ENCODE measurements at regions not wholly inside any gene's neighbourhood (a gene's known extent, or its start where the extent isn't known, plus 50 kb on each side); places are given as distances from the start of the nearest gene placed in this dataset.

- DNase-seq, result no peak
These were observed 70.1 kb downstream of the ZNF330 start for GRCh38 chr4:141290771-141291170.

- DNase-seq, result no peak
These were observed 73.6 kb downstream of the ZNF330 start for GRCh38 chr4:141294306-141294705.

- no peak for DNase-seq
These were observed 80.5 kb downstream of the ZNF330 start for GRCh38 chr4:141301216-141301615.

- DNase-seq, result no peak
These were observed 82.2 kb downstream of the ZNF330 start for GRCh38 chr4:141302924-141303323.

GRCh38 chr4:141304346-141304745 is 83.7 kb downstream of the ZNF330 start:
- no peak for DNase-seq

GRCh38 chr4:141306331-141306730 is 85.6 kb downstream of the ZNF330 start:
- no peak for DNase-seq

GRCh38 chr4:141307241-141307689 is 86.6 kb downstream of the ZNF330 start:
- DNase-seq, result peak; percentile 71 to 72

GRCh38 chr4:141309874-141310273 is 89.2 kb downstream of the ZNF330 start:
- no peak for DNase-seq

- DNase-seq, result no peak
These were observed 90.8 kb downstream of the ZNF330 start for GRCh38 chr4:141311246-141312204.

GRCh38 chr4:141314627-141315026 is 93.9 kb downstream of the ZNF330 start:
- no peak for DNase-seq

GRCh38 chr4:141328560-141329173 is 108.0 kb downstream of the ZNF330 start:
- DNase-seq, result no peak

GRCh38 chr4:141329174-141329569 is 108.5 kb downstream of the ZNF330 start:
- no peak for DNase-seq

- no peak for DNase-seq
These were observed 109.9 kb downstream of the ZNF330 start for GRCh38 chr4:141330616-141331015.

GRCh38 chr4:141331534-141332358 is 111.1 kb downstream of the ZNF330 start:
- no peak for DNase-seq

GRCh38 chr4:141332359-141333181 is 111.9 kb downstream of the ZNF330 start:
- DNase-seq, result peak in 1 of 2 experiments; percentile 21

GRCh38 chr4:141333456-141334230 is 112.9 kb downstream of the ZNF330 start:
- peak; percentile 19 to 20 for DNase-seq

- DNase-seq, result no peak
These were observed 114.5 kb downstream of the ZNF330 start for GRCh38 chr4:141335166-141335565.

GRCh38 chr4:141338238-141338637 is 117.5 kb downstream of the ZNF330 start:
- no peak for DNase-seq

- no peak for DNase-seq
These were observed 118.7 kb downstream of the ZNF330 start for GRCh38 chr4:141339391-141339790.

- no peak for DNase-seq
These were observed 119.3 kb downstream of the ZNF330 start for GRCh38 chr4:141339966-141340365.

- DNase-seq, result no peak
These were observed 119.8 kb downstream of the ZNF330 start for GRCh38 chr4:141340458-141340857.

Data from activated T-cell treated with anti-CD3 and anti-CD28 coated beads, Interleukin-2, amount 50 U/mL, for 48 hours (primary cell).